Astrocyte of the spinal cord (primary cell): ENCODE measurements at regions not wholly inside any gene's neighbourhood (a gene's known extent, or its start where the extent isn't known, plus 50 kb on each side); places are given as distances from the start of the nearest gene placed in this dataset.
"Not testable (repeated sequence)": the region's sequence is repeated elsewhere in the genome, so short reads cannot be mapped to it uniquely, and the experiment has no call there.

Experiments
- DNase-seq: peaks from one replicate; pipeline ENCODE4 v3.0.0; 2011; ENCODE audit warnings: low read depth, low spot score
- H3K4me3 ChIP-seq: 2 replicates; pipeline ENCODE4 v1.5.1; 2011; ENCODE audit warnings: low read depth, mild to moderate bottlenecking, low read length, moderate library complexity
- in situ Hi-C: cut with HindIII; loops from 2 replicates; pipeline ENCODE4 v1.10.0; 2017; ENCODE audit warnings: low sequenced_read_pairs
- TF ChIP-seq, protein P1 (sequence below): IDR thresholded peaks from 2 replicates; pipeline ENCODE4 v1.5.1; 2012; ENCODE audit warnings: low read depth, mild to moderate bottlenecking, low read length, inconsistent platforms

GRCh38 chr1:87426463-87427249 lies 98.0 kb downstream of the LMO4 start:
- in situ Hi-C loops: no loop called here
- peak; percentile 65 for DNase-seq

GRCh38 chr1:87428367-87428766 lies 99.7 kb downstream of the LMO4 start:
- in situ Hi-C loops: no loop called here
- TF ChIP-seq, protein P1, sequence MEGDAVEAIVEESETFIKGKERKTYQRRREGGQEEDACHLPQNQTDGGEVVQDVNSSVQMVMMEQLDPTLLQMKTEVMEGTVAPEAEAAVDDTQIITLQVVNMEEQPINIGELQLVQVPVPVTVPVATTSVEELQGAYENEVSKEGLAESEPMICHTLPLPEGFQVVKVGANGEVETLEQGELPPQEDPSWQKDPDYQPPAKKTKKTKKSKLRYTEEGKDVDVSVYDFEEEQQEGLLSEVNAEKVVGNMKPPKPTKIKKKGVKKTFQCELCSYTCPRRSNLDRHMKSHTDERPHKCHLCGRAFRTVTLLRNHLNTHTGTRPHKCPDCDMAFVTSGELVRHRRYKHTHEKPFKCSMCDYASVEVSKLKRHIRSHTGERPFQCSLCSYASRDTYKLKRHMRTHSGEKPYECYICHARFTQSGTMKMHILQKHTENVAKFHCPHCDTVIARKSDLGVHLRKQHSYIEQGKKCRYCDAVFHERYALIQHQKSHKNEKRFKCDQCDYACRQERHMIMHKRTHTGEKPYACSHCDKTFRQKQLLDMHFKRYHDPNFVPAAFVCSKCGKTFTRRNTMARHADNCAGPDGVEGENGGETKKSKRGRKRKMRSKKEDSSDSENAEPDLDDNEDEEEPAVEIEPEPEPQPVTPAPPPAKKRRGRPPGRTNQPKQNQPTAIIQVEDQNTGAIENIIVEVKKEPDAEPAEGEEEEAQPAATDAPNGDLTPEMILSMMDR: no peak
- H3K4me3 ChIP-seq: no peak overlapping the region
- DNase-seq: no peak

More at GRCh38 chr1:87426463-87427249, 98.0 kb downstream of the LMO4 start:
- no peak overlapping the region for H3K4me3 ChIP-seq
- TF ChIP-seq, protein P1: no peak

DNA sequence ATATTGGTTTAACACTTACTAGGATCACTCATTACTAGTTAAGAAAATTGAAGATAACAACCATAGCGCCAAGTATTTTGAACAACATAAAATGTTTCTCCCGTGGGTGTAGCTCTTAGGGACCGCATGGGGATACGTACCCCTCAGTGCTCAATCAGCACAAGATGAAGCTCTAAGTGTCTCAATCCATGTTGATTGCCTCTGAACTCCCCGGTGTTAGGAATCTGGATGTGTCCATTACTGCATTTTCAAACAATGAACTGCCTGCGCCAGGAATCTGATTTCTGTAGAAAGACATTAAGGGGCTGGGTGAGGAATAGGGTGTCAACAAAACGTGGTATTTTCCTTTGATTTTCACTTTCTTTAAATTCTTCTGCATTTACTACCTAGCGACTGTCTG lies 100.2 kb downstream of the LMO4 start:
- DNase-seq: no peak
- no peak overlapping the region for H3K4me3 ChIP-seq
- in situ Hi-C loops: no loop called here
- TF ChIP-seq, protein P1: no peak

- no peak for DNase-seq
- TF ChIP-seq, protein P1: no peak
- no peak overlapping the region for H3K4me3 ChIP-seq
- in situ Hi-C loops: no loop called here
Observed at GRCh38 chr1:87432685-87433084, 104.0 kb downstream of the LMO4 start.

DNA sequence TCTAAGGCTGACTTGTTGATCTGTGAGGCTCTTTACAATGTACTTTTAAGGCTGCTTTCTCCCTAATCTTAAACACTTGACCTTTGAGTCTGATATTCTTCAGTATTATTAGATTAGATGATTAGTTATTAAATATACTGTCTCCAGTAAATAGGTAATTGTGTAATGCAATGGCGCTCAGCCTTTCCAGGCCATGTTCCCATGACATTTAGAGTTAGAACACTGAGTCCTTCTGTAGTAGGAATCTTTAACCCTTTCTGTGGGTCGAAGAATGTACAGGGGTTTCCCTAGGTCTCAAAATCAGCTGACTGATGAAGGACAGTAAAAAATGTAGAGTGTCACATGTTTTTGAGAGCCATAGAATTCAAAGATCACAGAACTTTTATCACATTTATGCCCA lies 104.4 kb downstream of the LMO4 start:
- DNase-seq, in situ Hi-C loops, H3K4me3 ChIP-seq: not testable (repeated sequence)

DNA sequence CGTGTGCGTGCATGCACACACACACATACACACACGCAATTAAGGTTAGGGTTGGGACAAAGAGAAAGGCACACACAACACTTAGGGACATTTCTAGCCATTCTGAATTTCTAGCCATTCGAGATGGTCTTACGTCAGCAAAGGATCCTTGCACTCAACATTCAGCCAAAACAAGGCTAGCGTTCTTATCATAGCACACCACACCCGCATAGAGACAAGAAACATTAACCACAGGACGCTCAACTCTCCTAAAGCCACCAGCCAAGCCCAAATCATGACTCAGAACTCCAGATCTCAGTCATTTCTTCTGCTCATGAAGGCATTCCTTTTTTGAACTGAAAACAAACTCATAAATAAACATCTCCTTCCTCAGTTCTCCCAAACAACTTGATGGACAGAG lies 106.8 kb downstream of the LMO4 start:
- DNase-seq: peak; percentile 34
- no peak overlapping the region for H3K4me3 ChIP-seq
- TF ChIP-seq, protein P1: no peak
- in situ Hi-C loops: no loop called here

DNA sequence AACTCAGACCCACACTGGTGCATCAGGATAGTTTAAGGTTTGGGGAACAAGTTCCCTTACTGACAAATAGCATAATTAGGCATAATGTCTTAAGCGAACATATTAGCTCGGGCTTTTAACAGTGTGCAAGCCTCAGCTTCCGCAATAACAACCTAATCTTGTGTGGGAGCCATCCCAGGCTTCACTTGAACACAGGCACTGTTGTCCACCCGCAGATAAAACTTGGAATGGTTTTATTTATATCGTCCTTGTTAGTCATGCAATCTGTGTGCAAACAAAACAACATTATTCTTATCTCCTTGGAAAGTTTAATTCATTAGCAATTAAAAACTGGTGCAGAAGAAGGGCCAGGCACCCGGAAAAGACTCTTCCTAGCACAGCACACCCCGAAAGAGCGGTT lies 107.4 kb downstream of the LMO4 start:
- H3K4me3 ChIP-seq, DNase-seq, in situ Hi-C loops: not testable (repeated sequence)
